GM23338 (cell line): ENCODE measurements at regions not wholly inside any gene's neighbourhood (a gene's known extent, or its start where the extent isn't known, plus 50 kb on each side); places are given as distances from the start of the nearest gene placed in this dataset.

ENCODE experiments used
- ATAC-seq: fragments of 200-7000 bp; cut with Tn5 transposase; 3 replicates; pipeline ENCODE4 v1.9.1; 2020
- DNase-seq: peaks from one replicate; pipeline ENCODE4 v3.0.0-alpha.2; 2015; ENCODE audit warnings: low spot score
- H2AFZ ChIP-seq: fragments of 200-600 bp; sonication (generic); 2 replicates; pipeline ENCODE4 v1.8.0; 2016; ENCODE audit warnings: antibody characterized with exemption, mild to moderate bottlenecking, moderate library complexity
- H3F3A ChIP-seq: fragments of 200-600 bp; sonication (generic); replicated peaks from 2 replicates; pipeline ENCODE4 v1.8.0; 2017; ENCODE audit warnings: antibody characterized with exemption, mixed run types, low read depth
- H3K27ac ChIP-seq: fragments of 200-600 bp; sonication (generic); 2 replicates; pipeline ENCODE4 v1.6.1; 2016; ENCODE audit warnings: low read depth
- H3K27me3 ChIP-seq: fragments of 200-600 bp; sonication (generic); 2 replicates; pipeline ENCODE4 v1.8.0; 2016; ENCODE audit warnings: mild to moderate bottlenecking, mixed run types, moderate library complexity; ENCODE audit not compliant: insufficient read depth
- H3K36me3 ChIP-seq: fragments of 200-600 bp; sonication (generic); 2 replicates; pipeline ENCODE4 v1.8.0; 2016; ENCODE audit warnings: mild to moderate bottlenecking; ENCODE audit not compliant: insufficient read depth
- H3K4me1 ChIP-seq: fragments of 200-600 bp; sonication (generic); 2 replicates; pipeline ENCODE4 v1.8.0; 2016; ENCODE audit warnings: mild to moderate bottlenecking, moderate library complexity; ENCODE audit not compliant: insufficient read depth
- H3K4me2 ChIP-seq: fragments of 200-600 bp; sonication (generic); 2 replicates; pipeline ENCODE4 v1.7.1; 2017; ENCODE audit warnings: mixed run types
- H3K4me3 ChIP-seq: fragments of 200-600 bp; sonication (generic); 2 replicates; pipeline ENCODE4 v1.6.1; 2016; ENCODE audit warnings: mixed run types
- H3K79me2 ChIP-seq: fragments of 200-600 bp; sonication (generic); replicated peaks from 2 replicates; pipeline ENCODE4 v1.8.0; 2017; ENCODE audit warnings: mild to moderate bottlenecking; ENCODE audit not compliant: insufficient read depth
- H3K9me2 ChIP-seq: fragments of 200-600 bp; sonication (generic); 2 replicates; pipeline ENCODE4 v1.8.0; 2017; ENCODE audit not compliant: insufficient read depth
- H4K20me1 ChIP-seq: fragments of 200-600 bp; sonication (generic); replicated peaks from 2 replicates; pipeline ENCODE4 v1.8.0; 2017; ENCODE audit warnings: mild to moderate bottlenecking; ENCODE audit not compliant: insufficient read depth
- H3K27ac Mint-ChIP-seq: 2 replicates; pipeline ENCODE4 v1.8.0; 2020; ENCODE audit warnings: inconsistent platforms, mild to moderate bottlenecking, moderate library complexity, mixed read lengths
- H3K27me3 Mint-ChIP-seq: 3 replicates; pipeline ENCODE4 v1.8.0; 2022; ENCODE audit warnings: low read depth, mild to moderate bottlenecking, moderate library complexity, mixed read lengths, inconsistent platforms; ENCODE audit not compliant: insufficient read depth, poor library complexity
- H3K36me3 Mint-ChIP-seq: 3 replicates; pipeline ENCODE4 v1.8.0; 2021; ENCODE audit warnings: low read depth, mild to moderate bottlenecking, inconsistent platforms, moderate library complexity, mixed read lengths
- H3K4me1 Mint-ChIP-seq: 3 replicates; pipeline ENCODE4 v1.8.0; 2020; ENCODE audit warnings: mild to moderate bottlenecking, inconsistent platforms, mixed read lengths
- H3K4me3 Mint-ChIP-seq: 3 replicates; pipeline ENCODE4 v1.8.0; 2021; ENCODE audit warnings: moderate library complexity, mild to moderate bottlenecking, inconsistent platforms, mixed read lengths
- H3K9me3 Mint-ChIP-seq: 3 replicates; pipeline ENCODE4 v1.8.0; 2020; ENCODE audit warnings: moderate library complexity, mild to moderate bottlenecking, inconsistent platforms, mixed read lengths
- CREB1 ChIP-seq: fragments of 250-450 bp; sonication (Bioruptor Pico); IDR thresholded peaks from 2 replicates; pipeline ENCODE4 v1.5.0; 2020; ENCODE audit warnings: low read depth, mild to moderate bottlenecking, moderate library complexity
- EZH2 ChIP-seq: fragments of 200-600 bp; sonication (generic); IDR thresholded peaks from one replicate; pipeline ENCODE4 v1.8.0; 2017; ENCODE audit warnings: antibody characterized with exemption, mild to moderate bottlenecking, low read depth; ENCODE audit not compliant: unreplicated experiment
- EZH2phosphoT487 ChIP-seq: fragments of 200-600 bp; sonication (generic); IDR thresholded peaks from one replicate; pipeline ENCODE4 v1.8.1; 2018; ENCODE audit warnings: antibody characterized with exemption; ENCODE audit not compliant: unreplicated experiment
- JUNB ChIP-seq: IDR thresholded peaks from one replicate; pipeline ENCODE4 v1.6.1; 2016; ENCODE audit warnings: antibody characterized with exemption; ENCODE audit not compliant: unreplicated experiment
- NANOG ChIP-seq: IDR thresholded peaks from 2 replicates; pipeline ENCODE4 v1.6.1; 2016; ENCODE audit warnings: antibody characterized with exemption, borderline replicate concordance
- POLR2AphosphoS5 ChIP-seq: IDR thresholded peaks from 2 replicates; pipeline ENCODE4 v1.6.1; 2016; ENCODE audit warnings: antibody characterized with exemption, low read depth
- STAT1 ChIP-seq: IDR thresholded peaks from one replicate; pipeline ENCODE4 v1.6.1; 2016; ENCODE audit warnings: antibody characterized with exemption; ENCODE audit not compliant: unreplicated experiment
- ZNF114 ChIP-seq: fragments of 250-450 bp; sonication (Bioruptor Pico); IDR thresholded peaks from 2 replicates; pipeline ENCODE4 v1.5.0; 2020; ENCODE audit warnings: mild to moderate bottlenecking, moderate library complexity
- ZNF331 ChIP-seq: fragments of 250-450 bp; sonication (Bioruptor Pico); IDR thresholded peaks from 2 replicates; pipeline ENCODE4 v1.5.0; 2020; ENCODE audit warnings: low read depth, mild to moderate bottlenecking, moderate library complexity
- TF ChIP-seq, protein P1 (sequence below): IDR thresholded peaks from 2 replicates; pipeline ENCODE4 v1.6.1; 2016; ENCODE audit warnings: antibody characterized with exemption
- TF ChIP-seq, protein P2 (sequence below): IDR thresholded peaks from one replicate; pipeline ENCODE4 v1.6.1; 2018; ENCODE audit warnings: antibody characterized with exemption; ENCODE audit not compliant: unreplicated experiment
- TF ChIP-seq, protein P3 (sequence below), 2 experiments: fragments of 200-600 bp in 1 of 2; sonication (generic) in 1 of 2; conservative IDR thresholded peaks; 2 replicates each; pipeline versions ENCODE4 v1.5.1 to v1.6.1; 2016 to 2017; ENCODE audit warnings: antibody characterized with exemption in 2 of 2, low read depth in 2 of 2, mild to moderate bottlenecking in 2 of 2, moderate library complexity in 1 of 2
- TF ChIP-seq, protein P4 (sequence below): fragments of 250-450 bp; sonication (Bioruptor Pico); IDR thresholded peaks from 2 replicates; pipeline ENCODE4 v1.5.0; 2020; ENCODE audit warnings: mild to moderate bottlenecking, moderate library complexity

DNA sequence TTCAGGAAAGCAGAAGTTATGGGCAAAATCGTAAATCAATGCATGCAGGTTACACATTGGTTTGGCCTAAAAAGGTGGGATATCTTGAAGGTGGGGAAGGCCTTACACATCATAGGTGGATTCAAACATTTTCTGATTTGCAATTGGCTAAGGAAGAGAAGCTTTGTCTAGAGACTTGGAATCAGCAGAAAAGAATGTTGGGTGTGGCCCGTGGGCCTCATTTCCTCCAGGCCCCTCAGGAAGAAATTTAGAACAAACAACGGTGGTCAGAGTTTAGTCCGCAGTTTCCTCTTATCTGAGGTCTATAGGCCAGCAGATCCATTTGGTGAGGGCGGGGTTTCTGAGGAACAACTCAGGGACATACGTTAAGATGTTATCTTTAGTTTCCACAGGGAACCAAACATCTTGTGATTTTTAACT, 50.9 kb upstream of the AFF3 start:
- no peaks in the 10 kb centered on the region for H3F3A ChIP-seq
- H3K9me2 ChIP-seq = peaks cover 7% of the 10 kb centered on the region
- no peak overlapping the region for H2AFZ ChIP-seq
- H3K4me1 ChIP-seq = peaks cover 17% of the 10 kb centered on the region
- no peaks in the 10 kb centered on the region for H3K36me3 ChIP-seq
- DNase-seq (no peak), ATAC-seq (no peak)
- Mint-ChIP-seq H3K36me3 (no peaks in the 10 kb centered on the region), H3K27ac (no peak overlapping the region), H3K27me3 (peaks cover 4% of the 10 kb centered on the region), H3K4me1 (peaks cover 22% of the 10 kb centered on the region), H3K9me3 (no peaks in the 10 kb centered on the region; the same call in 2 of the 3 replicates), H3K4me3 (no peak overlapping the region)
- no peaks in the 10 kb centered on the region for H3K79me2 ChIP-seq
- no peak overlapping the region for H3K27ac ChIP-seq
- H3K4me3 ChIP-seq = no peak overlapping the region
- no peaks in the 10 kb centered on the region for H4K20me1 ChIP-seq
- no peaks in the 10 kb centered on the region for H3K27me3 ChIP-seq
- TF ChIP-seq EZH2 = no peak
- TF ChIP-seq STAT1 = no peak
- TF ChIP-seq NANOG = no peak
- no peak for TF ChIP-seq CREB1 (CRISPR knock-in tag)
- TF ChIP-seq, protein P1, sequence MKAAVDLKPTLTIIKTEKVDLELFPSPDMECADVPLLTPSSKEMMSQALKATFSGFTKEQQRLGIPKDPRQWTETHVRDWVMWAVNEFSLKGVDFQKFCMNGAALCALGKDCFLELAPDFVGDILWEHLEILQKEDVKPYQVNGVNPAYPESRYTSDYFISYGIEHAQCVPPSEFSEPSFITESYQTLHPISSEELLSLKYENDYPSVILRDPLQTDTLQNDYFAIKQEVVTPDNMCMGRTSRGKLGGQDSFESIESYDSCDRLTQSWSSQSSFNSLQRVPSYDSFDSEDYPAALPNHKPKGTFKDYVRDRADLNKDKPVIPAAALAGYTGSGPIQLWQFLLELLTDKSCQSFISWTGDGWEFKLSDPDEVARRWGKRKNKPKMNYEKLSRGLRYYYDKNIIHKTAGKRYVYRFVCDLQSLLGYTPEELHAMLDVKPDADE = no peak
- TF ChIP-seq ZNF331 (CRISPR knock-in tag) = no peak
- TF ChIP-seq JUNB = no peak
- TF ChIP-seq POLR2AphosphoS5 = no peak
- no peak for TF ChIP-seq ZNF114 (CRISPR knock-in tag)
- TF ChIP-seq, protein P2, sequence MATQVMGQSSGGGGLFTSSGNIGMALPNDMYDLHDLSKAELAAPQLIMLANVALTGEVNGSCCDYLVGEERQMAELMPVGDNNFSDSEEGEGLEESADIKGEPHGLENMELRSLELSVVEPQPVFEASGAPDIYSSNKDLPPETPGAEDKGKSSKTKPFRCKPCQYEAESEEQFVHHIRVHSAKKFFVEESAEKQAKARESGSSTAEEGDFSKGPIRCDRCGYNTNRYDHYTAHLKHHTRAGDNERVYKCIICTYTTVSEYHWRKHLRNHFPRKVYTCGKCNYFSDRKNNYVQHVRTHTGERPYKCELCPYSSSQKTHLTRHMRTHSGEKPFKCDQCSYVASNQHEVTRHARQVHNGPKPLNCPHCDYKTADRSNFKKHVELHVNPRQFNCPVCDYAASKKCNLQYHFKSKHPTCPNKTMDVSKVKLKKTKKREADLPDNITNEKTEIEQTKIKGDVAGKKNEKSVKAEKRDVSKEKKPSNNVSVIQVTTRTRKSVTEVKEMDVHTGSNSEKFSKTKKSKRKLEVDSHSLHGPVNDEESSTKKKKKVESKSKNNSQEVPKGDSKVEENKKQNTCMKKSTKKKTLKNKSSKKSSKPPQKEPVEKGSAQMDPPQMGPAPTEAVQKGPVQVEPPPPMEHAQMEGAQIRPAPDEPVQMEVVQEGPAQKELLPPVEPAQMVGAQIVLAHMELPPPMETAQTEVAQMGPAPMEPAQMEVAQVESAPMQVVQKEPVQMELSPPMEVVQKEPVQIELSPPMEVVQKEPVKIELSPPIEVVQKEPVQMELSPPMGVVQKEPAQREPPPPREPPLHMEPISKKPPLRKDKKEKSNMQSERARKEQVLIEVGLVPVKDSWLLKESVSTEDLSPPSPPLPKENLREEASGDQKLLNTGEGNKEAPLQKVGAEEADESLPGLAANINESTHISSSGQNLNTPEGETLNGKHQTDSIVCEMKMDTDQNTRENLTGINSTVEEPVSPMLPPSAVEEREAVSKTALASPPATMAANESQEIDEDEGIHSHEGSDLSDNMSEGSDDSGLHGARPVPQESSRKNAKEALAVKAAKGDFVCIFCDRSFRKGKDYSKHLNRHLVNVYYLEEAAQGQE = no peak
- TF ChIP-seq, protein P3, sequence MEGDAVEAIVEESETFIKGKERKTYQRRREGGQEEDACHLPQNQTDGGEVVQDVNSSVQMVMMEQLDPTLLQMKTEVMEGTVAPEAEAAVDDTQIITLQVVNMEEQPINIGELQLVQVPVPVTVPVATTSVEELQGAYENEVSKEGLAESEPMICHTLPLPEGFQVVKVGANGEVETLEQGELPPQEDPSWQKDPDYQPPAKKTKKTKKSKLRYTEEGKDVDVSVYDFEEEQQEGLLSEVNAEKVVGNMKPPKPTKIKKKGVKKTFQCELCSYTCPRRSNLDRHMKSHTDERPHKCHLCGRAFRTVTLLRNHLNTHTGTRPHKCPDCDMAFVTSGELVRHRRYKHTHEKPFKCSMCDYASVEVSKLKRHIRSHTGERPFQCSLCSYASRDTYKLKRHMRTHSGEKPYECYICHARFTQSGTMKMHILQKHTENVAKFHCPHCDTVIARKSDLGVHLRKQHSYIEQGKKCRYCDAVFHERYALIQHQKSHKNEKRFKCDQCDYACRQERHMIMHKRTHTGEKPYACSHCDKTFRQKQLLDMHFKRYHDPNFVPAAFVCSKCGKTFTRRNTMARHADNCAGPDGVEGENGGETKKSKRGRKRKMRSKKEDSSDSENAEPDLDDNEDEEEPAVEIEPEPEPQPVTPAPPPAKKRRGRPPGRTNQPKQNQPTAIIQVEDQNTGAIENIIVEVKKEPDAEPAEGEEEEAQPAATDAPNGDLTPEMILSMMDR (conservative IDR thresholded peaks at IDR 0.05; ENCODE audit: low read depth in 2 of 2) = no peak
- no peak for TF ChIP-seq EZH2phosphoT487
- TF ChIP-seq, protein P4, sequence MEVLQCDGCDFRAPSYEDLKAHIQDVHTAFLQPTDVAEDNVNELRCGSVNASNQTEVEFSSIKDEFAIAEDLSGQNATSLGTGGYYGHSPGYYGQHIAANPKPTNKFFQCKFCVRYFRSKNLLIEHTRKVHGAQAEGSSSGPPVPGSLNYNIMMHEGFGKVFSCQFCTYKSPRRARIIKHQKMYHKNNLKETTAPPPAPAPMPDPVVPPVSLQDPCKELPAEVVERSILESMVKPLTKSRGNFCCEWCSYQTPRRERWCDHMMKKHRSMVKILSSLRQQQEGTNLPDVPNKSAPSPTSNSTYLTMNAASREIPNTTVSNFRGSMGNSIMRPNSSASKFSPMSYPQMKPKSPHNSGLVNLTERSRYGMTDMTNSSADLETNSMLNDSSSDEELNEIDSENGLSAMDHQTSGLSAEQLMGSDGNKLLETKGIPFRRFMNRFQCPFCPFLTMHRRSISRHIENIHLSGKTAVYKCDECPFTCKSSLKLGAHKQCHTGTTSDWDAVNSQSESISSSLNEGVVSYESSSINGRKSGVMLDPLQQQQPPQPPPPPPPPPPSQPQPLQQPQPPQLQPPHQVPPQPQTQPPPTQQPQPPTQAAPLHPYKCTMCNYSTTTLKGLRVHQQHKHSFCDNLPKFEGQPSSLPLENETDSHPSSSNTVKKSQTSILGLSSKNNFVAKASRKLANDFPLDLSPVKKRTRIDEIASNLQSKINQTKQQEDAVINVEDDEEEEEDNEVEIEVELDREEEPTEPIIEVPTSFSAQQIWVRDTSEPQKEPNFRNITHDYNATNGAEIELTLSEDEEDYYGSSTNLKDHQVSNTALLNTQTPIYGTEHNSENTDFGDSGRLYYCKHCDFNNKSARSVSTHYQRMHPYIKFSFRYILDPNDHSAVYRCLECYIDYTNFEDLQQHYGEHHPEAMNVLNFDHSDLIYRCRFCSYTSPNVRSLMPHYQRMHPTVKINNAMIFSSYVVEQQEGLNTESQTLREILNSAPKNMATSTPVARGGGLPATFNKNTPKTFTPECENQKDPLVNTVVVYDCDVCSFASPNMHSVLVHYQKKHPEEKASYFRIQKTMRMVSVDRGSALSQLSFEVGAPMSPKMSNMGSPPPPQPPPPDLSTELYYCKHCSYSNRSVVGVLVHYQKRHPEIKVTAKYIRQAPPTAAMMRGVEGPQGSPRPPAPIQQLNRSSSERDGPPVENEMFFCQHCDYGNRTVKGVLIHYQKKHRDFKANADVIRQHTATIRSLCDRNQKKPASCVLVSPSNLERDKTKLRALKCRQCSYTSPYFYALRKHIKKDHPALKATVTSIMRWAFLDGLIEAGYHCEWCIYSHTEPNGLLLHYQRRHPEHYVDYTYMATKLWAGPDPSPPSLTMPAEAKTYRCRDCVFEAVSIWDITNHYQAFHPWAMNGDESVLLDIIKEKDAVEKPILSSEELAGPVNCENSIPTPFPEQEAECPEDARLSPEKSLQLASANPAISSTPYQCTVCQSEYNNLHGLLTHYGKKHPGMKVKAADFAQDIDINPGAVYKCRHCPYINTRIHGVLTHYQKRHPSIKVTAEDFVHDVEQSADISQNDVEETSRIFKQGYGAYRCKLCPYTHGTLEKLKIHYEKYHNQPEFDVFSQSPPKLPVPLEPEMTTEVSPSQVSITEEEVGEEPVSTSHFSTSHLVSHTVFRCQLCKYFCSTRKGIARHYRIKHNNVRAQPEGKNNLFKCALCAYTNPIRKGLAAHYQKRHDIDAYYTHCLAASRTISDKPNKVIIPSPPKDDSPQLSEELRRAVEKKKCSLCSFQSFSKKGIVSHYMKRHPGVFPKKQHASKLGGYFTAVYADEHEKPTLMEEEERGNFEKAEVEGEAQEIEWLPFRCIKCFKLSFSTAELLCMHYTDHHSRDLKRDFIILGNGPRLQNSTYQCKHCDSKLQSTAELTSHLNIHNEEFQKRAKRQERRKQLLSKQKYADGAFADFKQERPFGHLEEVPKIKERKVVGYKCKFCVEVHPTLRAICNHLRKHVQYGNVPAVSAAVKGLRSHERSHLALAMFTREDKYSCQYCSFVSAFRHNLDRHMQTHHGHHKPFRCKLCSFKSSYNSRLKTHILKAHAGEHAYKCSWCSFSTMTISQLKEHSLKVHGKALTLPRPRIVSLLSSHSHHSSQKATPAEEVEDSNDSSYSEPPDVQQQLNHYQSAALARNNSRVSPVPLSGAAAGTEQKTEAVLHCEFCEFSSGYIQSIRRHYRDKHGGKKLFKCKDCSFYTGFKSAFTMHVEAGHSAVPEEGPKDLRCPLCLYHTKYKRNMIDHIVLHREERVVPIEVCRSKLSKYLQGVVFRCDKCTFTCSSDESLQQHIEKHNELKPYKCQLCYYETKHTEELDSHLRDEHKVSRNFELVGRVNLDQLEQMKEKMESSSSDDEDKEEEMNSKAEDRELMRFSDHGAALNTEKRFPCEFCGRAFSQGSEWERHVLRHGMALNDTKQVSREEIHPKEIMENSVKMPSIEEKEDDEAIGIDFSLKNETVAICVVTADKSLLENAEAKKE = no peak
- H3K4me2 ChIP-seq = no peak overlapping the region
